ENCODE measurements at regions not wholly inside any gene's neighbourhood (a gene's known extent, or its start where the extent isn't known, plus 50 kb on each side); places are given as distances from the start of the nearest gene placed in this dataset.

GRCh38 chr3:124249038-124249437, 257.1 kb upstream of the ROPN1 start:
- DNase-seq: no peak

- no peak for DNase-seq
Observed at GRCh38 chr3:124250053-124250452, 258.1 kb upstream of the ROPN1 start.

GRCh38 chr3:124256156-124256555, 264.2 kb upstream of the ROPN1 start:
- no peak for DNase-seq

- DNase-seq: no peak
Observed at GRCh38 chr3:124256599-124256998, 264.7 kb upstream of the ROPN1 start.

DNA sequence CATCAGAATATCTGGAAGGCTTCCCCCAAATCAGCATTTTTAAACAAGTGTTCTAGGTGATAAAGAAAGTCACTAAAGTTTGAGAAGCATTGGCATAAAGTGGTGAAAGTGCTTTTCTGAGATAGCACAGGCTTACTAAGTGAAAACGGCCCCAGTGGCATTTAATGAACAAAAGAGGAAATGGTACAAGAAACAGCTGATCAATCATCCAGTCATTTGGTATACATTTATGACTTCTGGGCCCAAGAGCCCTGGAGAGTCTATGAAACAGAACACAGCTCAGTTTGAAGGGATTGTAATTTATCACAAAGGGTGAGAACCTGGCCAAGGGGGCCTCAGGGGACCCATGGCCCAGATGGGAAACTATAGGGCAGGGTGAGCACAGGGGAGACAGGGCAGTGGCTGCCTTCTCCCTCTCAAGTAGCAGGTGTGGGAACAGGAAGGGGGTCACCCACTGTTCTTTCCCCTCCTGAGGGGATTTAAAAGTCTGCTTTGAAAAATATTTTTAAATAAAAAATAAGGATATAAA, 265.5 kb upstream of the ROPN1 start:
- no peak for DNase-seq

DNA sequence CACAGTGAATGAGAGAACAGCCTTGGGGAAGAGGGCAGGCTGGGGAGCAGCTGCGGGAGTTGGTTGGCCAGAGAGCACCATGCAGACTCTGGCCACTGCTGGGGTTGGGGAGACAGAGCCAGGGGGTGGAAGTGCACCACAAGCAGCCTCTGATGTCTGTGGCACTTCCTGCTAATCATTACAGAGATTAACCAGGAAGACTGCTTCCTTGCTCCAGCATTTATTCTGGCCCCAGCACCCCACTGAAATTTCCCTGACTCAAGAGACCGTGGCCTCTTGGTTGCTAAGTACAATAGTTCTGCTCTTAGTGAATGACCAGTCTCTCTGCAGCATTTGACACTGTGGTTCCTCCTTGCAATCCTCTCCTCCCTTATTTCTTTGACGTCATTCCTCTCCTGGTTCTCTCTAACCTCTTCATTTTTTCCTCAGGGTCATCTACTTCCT, 266.2 kb upstream of the ROPN1 start:
- no peak for DNase-seq

GRCh38 chr3:124260206-124260915, 268.4 kb upstream of the ROPN1 start:
- DNase-seq: no peak

DNA sequence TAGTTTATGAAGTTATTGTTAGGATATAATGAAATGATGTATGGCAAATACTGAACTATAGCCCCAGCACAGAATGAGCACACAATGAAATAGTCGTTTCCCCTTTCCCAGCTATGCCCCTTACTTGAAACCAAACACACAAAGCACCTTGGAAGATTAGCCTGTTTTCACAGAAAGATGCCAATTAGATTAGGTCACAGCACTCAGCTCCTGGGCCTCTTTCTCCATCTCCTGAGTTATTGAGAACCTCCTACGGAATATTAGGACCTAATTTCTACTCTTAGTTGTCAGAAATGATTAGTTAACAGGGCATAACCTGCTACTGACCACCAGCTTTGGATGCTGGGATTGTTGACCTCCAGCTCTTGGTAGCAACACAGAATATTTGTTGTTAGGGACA, 269.4 kb upstream of the ROPN1 start:
- DNase-seq: no peak

GRCh38 chr3:124263168-124263567, 271.2 kb upstream of the ROPN1 start:
- DNase-seq: no peak

- no peak for DNase-seq
Observed at GRCh38 chr3:124264346-124264745, 272.4 kb upstream of the ROPN1 start.

GRCh38 chr3:124266487-124266886, 274.6 kb upstream of the ROPN1 start:
- no peak for DNase-seq

GRCh38 chr3:124267406-124267805, 275.5 kb upstream of the ROPN1 start:
- no peak for DNase-seq

DNA sequence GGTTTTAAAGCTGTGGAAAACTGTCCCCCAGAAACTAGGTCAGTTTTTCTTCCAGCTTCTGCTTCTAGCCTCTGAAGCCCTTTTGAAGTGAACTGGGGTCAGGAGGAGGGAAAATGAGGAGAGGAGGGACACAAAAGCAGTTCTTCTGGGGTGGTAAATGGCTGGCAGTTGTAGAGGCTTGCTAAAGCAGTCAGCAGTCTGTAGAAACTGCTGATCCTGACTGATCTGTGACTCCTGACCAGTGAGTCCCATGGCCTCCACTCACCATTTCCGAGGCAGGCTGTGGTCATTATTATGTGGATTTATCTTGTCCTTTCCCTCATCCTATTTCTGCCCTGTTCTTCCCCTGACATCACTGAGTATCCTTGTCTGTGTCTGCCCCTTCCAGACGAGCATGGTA, 276.4 kb upstream of the ROPN1 start:
- DNase-seq: no peak

- DNase-seq: no peak
Observed at GRCh38 chr3:124269619-124270018, 277.7 kb upstream of the ROPN1 start.

GRCh38 chr3:124272605-124273151, 280.8 kb upstream of the ROPN1 start:
- DNase-seq: no peak

DNA sequence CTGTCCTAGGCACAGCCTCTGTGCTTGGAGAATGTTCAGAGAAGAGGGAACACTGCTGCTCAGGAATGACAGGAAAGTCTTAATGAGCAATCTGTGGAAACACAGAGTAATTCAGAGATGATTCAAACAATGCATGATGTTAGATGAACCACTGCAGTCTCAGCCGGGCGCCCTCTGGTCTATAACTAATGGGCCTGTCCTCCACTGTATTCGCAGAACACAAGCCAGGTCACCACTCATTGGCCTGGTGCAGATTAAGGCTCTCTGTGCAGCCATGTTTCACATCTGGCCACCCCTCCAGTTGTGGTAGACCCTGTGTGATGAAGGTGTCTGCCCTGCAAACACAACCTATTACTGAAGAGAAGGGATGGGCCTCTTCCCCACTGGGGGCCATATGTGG, 281.7 kb upstream of the ROPN1 start:
- no peak for DNase-seq

GRCh38 chr3:124274051-124274450, 282.1 kb upstream of the ROPN1 start:
- no peak for DNase-seq

- no peak for DNase-seq
Observed at GRCh38 chr3:124275412-124275811, 283.5 kb upstream of the ROPN1 start.

GRCh38 chr3:124276133-124276532, 284.2 kb upstream of the ROPN1 start:
- DNase-seq: no peak

DNA sequence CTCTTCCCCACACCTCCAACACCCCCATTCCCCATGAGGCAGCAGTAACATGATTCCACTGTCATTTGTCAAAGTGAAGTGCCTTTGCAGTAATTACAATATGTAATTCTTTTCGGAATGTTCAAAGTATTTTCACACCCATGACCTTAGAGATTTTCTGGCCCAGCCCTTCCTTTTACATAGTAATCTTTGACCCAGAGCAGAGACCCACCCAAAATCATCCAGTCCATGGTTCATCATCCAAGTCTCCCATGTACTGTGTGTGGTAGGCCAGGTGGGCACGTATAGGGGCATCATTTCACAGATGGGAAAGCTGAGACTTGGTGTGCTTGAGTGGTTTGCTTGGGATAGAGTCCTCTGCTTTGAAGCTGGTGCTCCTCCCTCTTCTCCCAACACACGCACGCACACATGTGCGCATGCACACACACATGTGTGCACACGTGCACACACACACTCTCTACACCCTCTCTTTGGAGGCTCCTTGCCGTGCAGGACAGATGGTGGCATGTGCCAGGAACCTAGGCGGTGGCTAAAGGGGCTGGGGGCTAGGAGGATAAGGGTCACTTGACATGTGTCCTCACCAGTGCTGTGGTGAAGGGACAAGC, 284.7 kb upstream of the ROPN1 start:
- no peak for DNase-seq

- no peak for DNase-seq
Observed at GRCh38 chr3:124277144-124277890, 285.4 kb upstream of the ROPN1 start.

DNA sequence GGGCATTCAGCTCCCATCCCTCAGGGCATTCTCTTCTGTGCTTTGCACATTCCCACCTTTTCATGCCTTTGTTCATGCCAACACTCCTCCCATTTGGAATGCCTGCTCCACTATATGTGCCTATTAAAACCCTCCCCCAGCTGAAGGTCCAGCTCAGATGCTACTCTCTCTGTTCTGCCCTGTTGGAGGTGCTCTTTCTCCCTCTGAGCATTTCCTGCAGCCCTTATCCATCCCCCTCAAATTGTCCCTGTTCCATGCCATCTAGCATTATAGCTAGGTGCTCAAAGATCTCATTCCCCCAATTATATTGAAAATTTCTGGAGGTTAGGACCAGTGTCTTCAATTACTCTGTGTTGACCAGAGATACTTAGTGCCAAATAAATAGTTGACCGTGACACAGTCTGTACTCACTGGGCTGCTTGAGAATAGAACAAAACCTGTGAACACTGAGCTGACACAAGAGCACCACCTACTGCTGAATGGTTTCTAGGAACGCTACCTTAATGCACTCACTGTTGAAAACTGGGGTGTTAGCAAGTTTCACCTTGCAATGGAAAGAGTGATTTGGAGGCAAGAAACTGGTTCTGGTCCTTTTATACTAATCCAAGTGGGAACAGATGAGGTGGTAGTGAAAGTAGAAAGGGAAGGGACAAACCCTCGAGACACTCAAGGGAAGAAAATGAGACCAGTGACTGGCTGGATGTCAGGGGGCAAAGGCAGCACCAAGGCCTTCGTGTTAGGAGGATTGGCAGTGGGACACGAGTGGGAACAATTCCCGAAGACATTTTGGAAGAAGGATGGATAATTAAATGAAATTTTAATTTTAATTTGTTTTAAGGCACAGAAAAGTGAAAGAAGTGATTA, 289.8 kb upstream of the ROPN1 start:
- no peak for DNase-seq

Measured in activated T-cell treated with anti-CD3 and anti-CD28 coated beads for 4 hours (primary cell).